Dedifferentiated amniotic fluid mesenchymal stem cell (primary cell): ENCODE measurements at regions not wholly inside any gene's neighbourhood (a gene's known extent, or its start where the extent isn't known, plus 50 kb on each side); places are given as distances from the start of the nearest gene placed in this dataset.

Source experiments
- DNase-seq: peaks from one replicate; pipeline ENCODE4 v3.0.0-alpha.2; 2016; ENCODE audit errors: extremely low spot score

GRCh38 chr2:104758199-104758620 is 95.7 kb upstream of the POU3F3 start:
- DNase-seq = peak; percentile 68

- no peak for DNase-seq
Observed at GRCh38 chr2:104762031-104762430, 91.9 kb upstream of the POU3F3 start.

DNA sequence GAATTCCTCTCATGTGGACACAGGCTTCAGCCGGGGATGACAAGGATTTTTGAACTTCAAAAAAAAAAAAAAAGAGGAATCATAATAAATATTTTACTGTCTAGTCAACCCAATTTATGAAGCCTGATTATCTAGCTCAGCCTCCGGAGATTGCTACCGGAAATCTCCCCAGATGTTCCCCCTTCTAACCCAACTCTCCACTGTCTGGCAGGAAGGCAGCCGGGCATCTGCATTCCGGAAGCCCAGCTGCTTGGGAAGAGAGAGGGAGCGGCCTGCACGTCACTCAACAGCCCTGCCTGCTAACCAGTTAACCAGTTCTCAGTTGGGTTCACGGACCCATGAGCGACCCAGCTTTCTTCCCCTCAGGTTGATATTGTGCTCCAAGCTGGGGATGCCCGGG is 87.2 kb upstream of the POU3F3 start:
- DNase-seq = peak; percentile 17

DNA sequence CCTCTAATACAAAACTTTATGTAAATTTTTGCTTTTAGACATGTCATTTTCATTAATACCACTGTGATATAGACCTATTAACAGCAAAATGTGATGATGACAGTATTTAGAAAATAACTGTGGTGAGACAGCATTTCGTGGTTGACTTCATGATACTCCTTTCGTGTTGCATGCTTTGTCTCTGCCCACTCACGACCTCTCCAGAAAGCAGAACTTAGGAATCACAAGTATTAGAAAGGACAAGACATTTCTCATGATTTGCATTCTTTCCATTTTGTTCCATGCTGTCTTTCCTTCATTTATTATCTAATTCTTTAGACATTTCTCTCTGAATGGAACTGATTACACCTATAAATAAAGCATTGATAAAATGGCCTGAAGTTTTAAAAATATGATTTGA is 85.2 kb upstream of the POU3F3 start:
- DNase-seq = peak; percentile 70

DNA sequence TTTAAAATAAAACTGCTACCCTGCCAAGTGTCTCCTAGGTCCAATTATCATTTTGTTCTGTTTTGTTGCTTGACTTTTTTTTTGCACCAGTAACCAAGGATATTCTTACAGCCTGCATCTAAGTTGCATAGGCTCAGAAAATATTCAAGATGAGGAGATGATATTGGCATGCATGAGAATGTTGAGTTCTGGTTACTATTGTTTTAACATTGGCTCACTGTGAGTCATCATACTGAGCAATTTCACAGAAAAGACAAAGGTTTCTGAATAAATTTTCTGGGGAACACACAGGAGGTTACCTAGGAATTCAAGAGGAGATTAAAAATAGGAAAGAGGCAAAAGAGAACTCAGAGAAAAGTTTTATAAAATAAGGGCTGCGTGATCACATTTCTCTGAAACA is 84.8 kb upstream of the POU3F3 start:
- peak; percentile 95 for DNase-seq

GRCh38 chr2:104772996-104773395 is 80.9 kb upstream of the POU3F3 start:
- DNase-seq = no peak

DNA sequence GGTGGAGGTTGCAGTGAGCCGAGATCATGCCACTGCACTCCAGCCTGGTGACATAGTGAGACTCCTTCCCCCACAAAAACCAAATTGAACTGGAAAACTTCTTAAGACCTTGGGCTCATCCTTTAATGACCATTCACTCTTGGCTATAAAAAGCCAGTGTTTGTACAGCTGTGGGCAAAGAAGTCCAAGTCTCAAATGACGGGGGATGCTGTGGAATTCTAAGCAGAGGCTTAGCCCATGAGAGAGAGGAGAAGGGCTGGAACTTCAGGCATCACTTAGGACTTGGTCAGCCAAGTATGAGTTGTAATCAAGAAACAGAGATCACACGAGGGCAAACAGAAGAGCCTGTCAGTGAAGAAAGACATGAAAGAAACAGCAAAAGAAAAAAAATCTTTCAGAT is 79.3 kb upstream of the POU3F3 start:
- no peak for DNase-seq

DNA sequence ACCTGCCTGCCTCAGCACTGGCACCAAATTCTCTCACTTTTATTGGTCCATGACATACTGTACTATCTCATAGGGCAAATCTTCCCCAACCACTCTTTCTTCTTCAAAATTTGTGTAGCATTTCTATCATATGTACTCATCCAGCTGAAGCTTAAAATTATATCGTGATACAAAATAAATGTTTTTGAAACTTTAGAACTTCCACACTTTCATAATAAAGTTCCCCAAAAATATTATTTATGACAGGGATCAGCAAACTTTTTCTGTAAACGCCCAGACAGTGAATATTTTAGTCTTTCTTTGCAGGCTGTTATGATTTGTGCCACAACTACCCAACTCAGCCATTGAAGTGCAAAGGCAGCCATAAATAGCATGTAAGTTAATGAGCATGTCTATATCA is 76.2 kb upstream of the POU3F3 start:
- no peak for DNase-seq

DNA sequence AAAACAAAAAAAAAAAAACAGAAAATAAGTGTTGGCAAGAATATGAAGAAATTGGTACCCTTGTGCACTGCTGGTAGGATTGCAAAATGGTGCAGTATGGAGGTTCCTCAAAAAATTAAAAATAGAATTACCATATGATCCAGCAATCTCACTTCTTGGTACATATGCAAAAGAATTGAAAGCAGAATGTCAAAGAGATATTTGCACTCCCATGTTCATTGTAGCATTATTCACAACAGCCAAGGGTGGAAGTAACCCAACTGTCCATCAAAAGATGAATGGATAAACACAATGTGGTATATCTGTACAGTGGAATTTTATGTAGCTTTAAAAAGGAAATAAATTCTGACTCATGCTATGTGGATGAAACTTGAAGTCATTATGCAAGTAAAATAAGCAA is 72.8 kb upstream of the POU3F3 start:
- DNase-seq = no peak

- DNase-seq = no peak
Observed at GRCh38 chr2:104784264-104784663, 69.7 kb upstream of the POU3F3 start.

GRCh38 chr2:104786204-104786603 is 67.7 kb upstream of the POU3F3 start:
- DNase-seq = no peak

GRCh38 chr2:104786821-104787220 is 67.1 kb upstream of the POU3F3 start:
- DNase-seq = no peak

DNA sequence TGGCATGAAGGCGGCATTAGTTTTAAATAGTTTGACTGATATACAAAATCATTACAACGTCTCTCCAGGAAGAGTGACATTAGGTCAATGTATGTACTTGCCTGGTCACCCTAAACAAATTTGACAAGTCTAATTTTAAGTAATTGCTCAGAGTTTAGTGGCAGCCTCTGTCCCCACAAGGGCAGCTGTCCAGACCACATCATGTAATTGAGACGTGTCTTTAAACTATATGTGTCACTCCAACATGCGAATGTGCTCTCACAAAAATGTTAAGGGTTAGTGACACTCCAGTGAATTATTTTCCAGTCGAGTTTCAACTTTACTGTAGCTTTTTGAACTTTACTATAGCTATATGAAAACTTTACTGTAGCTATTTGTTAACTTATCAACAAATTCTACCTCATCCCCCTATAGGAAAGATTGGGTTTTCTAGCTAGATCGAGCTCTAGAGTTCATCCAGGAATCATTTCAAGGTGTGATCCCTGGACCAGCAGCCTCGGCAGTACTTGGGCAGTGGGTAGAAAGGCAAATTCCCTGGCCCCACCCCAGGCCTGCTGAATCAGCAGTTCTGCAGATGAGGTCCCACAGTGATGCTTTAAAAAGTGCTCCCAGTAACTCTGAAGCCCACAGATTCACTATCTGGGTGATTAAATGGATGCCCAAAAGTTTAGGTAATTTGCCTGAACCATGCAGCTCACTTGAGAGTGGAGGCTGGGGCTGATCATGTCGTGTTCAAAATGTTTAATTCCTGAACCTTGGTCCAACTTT is 66.4 kb upstream of the POU3F3 start:
- DNase-seq = no peak

DNA sequence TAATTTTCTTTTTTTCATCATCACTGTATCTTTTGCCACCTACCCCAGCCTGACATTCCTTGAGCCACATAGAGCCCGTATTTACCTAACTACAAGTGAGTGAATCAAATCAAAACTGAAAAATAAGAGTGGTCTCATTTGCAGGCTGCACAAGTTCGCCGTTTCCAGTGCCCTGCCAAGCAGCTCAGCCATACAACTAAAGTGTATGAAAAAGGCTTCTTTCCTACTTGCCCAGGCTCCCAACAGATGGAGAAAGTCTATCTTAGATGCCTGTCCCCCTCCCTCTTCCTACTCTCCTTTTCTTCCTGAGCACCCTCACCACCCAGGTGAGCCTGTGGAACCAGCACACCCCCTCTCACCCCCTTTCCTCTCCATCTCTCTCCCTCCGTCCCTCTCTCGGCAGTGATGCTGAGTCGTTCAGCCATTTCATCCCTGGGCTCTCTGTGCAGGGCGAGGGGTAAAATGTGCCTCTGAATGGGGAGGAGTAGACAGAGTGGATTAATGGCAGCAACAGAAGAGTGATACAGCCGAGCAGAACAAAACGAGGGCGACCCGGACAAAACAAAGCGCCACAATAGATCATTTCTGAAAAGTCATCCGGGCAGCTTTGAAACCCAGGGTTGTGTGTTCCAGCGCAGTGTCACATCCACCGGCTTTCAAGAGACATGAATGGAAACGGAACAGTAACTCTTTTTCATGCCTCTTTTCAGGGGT is 65.0 kb upstream of the POU3F3 start:
- no peak for DNase-seq

GRCh38 chr2:104790100-104790811 is 63.7 kb upstream of the POU3F3 start:
- DNase-seq = no peak

GRCh38 chr2:104790901-104791495 is 62.9 kb upstream of the POU3F3 start:
- DNase-seq = no peak

DNA sequence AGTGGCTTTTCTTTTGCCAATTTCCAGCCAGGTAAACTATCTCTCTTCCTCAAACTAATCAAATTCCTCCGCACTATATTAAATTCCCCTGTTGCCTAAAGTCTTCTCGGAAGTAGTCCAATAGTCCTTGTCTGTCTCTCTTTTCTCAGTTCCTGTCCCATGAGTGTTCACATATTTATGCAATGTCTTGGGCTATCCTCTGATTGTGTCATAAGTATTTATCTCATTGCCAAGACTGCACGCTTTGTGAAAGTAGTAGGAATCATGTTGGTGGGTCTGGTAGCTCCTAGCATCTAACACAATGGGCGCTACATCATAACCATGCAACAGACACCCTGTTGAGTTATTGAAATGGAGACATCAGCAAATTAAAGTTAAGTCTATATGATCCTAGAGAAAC is 59.9 kb upstream of the POU3F3 start:
- no peak for DNase-seq

GRCh38 chr2:104794441-104794840 is 59.5 kb upstream of the POU3F3 start:
- peak; percentile 17 for DNase-seq
